GM18508 (cell line): ENCODE measurements at regions not wholly inside any gene's neighbourhood (a gene's known extent, or its start where the extent isn't known, plus 50 kb on each side); places are given as distances from the start of the nearest gene placed in this dataset.
"Not testable (repeated sequence)": the region's sequence is repeated elsewhere in the genome, so short reads cannot be mapped to it uniquely, and the experiment has no call there.

Experiments
- ATAC-seq: cut with Tn5 transposase; IDR thresholded peaks from one replicate; pipeline ENCODE4 v1.9.1; 2021; ENCODE audit warnings: moderate number of reproducible peaks; ENCODE audit not compliant: insufficient read depth, unreplicated experiment

- ATAC-seq = no peak
These were observed 1518.1 kb downstream of the GRIK2 start for GRCh38 chr6:102911571-102911970.

- not testable (repeated sequence) for ATAC-seq
These were observed 1517.2 kb downstream of the GRIK2 start for GRCh38 chr6:102910701-102911139.

GRCh38 chr6:102907181-102907580, 1513.7 kb downstream of the GRIK2 start:
- ATAC-seq = no peak

- ATAC-seq = no peak
These were observed 1509.0 kb downstream of the GRIK2 start for GRCh38 chr6:102902471-102902870.

- no peak for ATAC-seq
These were observed 1502.2 kb downstream of the GRIK2 start for GRCh38 chr6:102895683-102896082.

GRCh38 chr6:102885165-102885564, 1491.7 kb downstream of the GRIK2 start:
- no peak for ATAC-seq

GRCh38 chr6:102853249-102853955, 1459.9 kb downstream of the GRIK2 start:
- ATAC-seq = no peak

- ATAC-seq = no peak
These were observed 1455.3 kb downstream of the GRIK2 start for GRCh38 chr6:102848796-102849195.

GRCh38 chr6:102848210-102848609, 1454.7 kb downstream of the GRIK2 start:
- no peak for ATAC-seq

- no peak for ATAC-seq
These were observed 1447.6 kb downstream of the GRIK2 start for GRCh38 chr6:102841060-102841459.

- no peak for ATAC-seq
These were observed 1438.5 kb downstream of the GRIK2 start for GRCh38 chr6:102832021-102832420.

GRCh38 chr6:102820098-102820497, 1426.6 kb downstream of the GRIK2 start:
- ATAC-seq = no peak

- ATAC-seq = no peak
These were observed 1421.7 kb downstream of the GRIK2 start for GRCh38 chr6:102815207-102815606.

- no peak for ATAC-seq
These were observed 1420.2 kb downstream of the GRIK2 start for GRCh38 chr6:102813489-102814275.

- no peak for ATAC-seq
These were observed 1418.7 kb downstream of the GRIK2 start for GRCh38 chr6:102812242-102812641.

- not testable (repeated sequence) for ATAC-seq
These were observed 1415.5 kb downstream of the GRIK2 start for GRCh38 chr6:102808944-102809505.

- ATAC-seq = no peak
These were observed 1405.5 kb downstream of the GRIK2 start for GRCh38 chr6:102799051-102799450.

GRCh38 chr6:102798636-102799035, 1405.1 kb downstream of the GRIK2 start:
- no peak for ATAC-seq

- no peak for ATAC-seq
These were observed 1400.2 kb downstream of the GRIK2 start for GRCh38 chr6:102793752-102794151.

GRCh38 chr6:102774326-102774725, 1380.8 kb downstream of the GRIK2 start:
- no peak for ATAC-seq

GRCh38 chr6:102773636-102774035, 1380.1 kb downstream of the GRIK2 start:
- ATAC-seq = no peak
